ENCODE measurements at regions not wholly inside any gene's neighbourhood (a gene's known extent, or its start where the extent isn't known, plus 50 kb on each side); places are given as distances from the start of the nearest gene placed in this dataset.

GRCh38 chr4:29081234-29081955, 1638.8 kb upstream of the PCDH7 start:
- TF ChIP-seq CTCF (conservative IDR thresholded peaks at IDR 0.05; ENCODE audit: low read depth in 2 of 2) (peak in 1 of 2 experiments; percentile 33; a peak in 3 of 4 replicates), CREB1 (CRISPR knock-in tag; IDR thresholded peaks at IDR 0.05; ENCODE audit: low read depth) (no peak), EZH2phosphoT487 (IDR thresholded peaks at IDR 0.05; ENCODE audit: unreplicated experiment) (no peak), POLR2AphosphoS5 (IDR thresholded peaks at IDR 0.05; ENCODE audit: low read depth) (no peak), EZH2 (IDR thresholded peaks at IDR 0.05; ENCODE audit: low read depth, unreplicated experiment) (no peak), ZNF331 (CRISPR knock-in tag; IDR thresholded peaks at IDR 0.05; ENCODE audit: low read depth) (no peak)
